Mesendoderm (in vitro differentiated cells): ENCODE measurements at regions not wholly inside any gene's neighbourhood (a gene's known extent, or its start where the extent isn't known, plus 50 kb on each side); places are given as distances from the start of the nearest gene placed in this dataset.
"Not testable (repeated sequence)": the region's sequence is repeated elsewhere in the genome, so short reads cannot be mapped to it uniquely, and the experiment has no call there.

Source experiments
- DNase-seq: peaks from one replicate; pipeline ENCODE4 v3.0.0; 2013
- H2AK5ac ChIP-seq: 2 replicates; pipeline ENCODE4 v1.6.1; 2013; ENCODE audit warnings: low read length, inconsistent platforms
- H2BK120ac ChIP-seq: 2 replicates; pipeline ENCODE4 v1.6.1; 2013; ENCODE audit warnings: low read depth, mild to moderate bottlenecking, low read length, moderate library complexity, mixed read lengths
- H2BK15ac ChIP-seq: replicated peaks from 2 replicates; pipeline ENCODE4 v1.6.1; 2013; ENCODE audit warnings: low read depth, mild to moderate bottlenecking, moderate library complexity
- H2BK5ac ChIP-seq: 2 replicates; pipeline ENCODE4 v1.6.1; 2013; ENCODE audit warnings: low read length, inconsistent platforms
- H3K18ac ChIP-seq: 2 replicates; pipeline ENCODE4 v1.6.1; 2013; ENCODE audit warnings: mild to moderate bottlenecking, low read length, mixed read lengths
- H3K23ac ChIP-seq: one replicate; pipeline ENCODE4 v1.6.1; 2013; ENCODE audit warnings: low read length
- H3K27ac ChIP-seq: 2 replicates; pipeline ENCODE4 v1.5.1; 2013; ENCODE audit warnings: low read depth, mild to moderate bottlenecking, inconsistent platforms, low read length, moderate library complexity
- H3K27me3 ChIP-seq: 2 replicates; pipeline ENCODE4 v1.6.1; 2013; ENCODE audit warnings: low read length, control low read depth, mild to moderate bottlenecking, inconsistent platforms; ENCODE audit not compliant: insufficient read depth, poor library complexity
- H3K36me3 ChIP-seq: 2 replicates; pipeline ENCODE4 v1.6.1; 2013; ENCODE audit warnings: low read length, inconsistent platforms; ENCODE audit not compliant: control insufficient read depth, insufficient read depth
- H3K4ac ChIP-seq: one replicate; pipeline ENCODE4 v1.6.1; 2013; ENCODE audit warnings: low read depth, mild to moderate bottlenecking, low read length, moderate library complexity
- H3K4me1 ChIP-seq: 2 replicates; pipeline ENCODE4 v1.6.1; 2013; ENCODE audit warnings: low read depth, low read length, inconsistent platforms; ENCODE audit not compliant: control insufficient read depth
- H3K4me2 ChIP-seq: 2 replicates; pipeline ENCODE4 v1.6.1; 2013; ENCODE audit warnings: low read length
- H3K4me3 ChIP-seq: 2 replicates; pipeline ENCODE4 v1.5.1; 2013; ENCODE audit warnings: mild to moderate bottlenecking, low read length
- H3K56ac ChIP-seq: one replicate; pipeline ENCODE4 v1.6.1; 2013; ENCODE audit warnings: low read length
- H3K79me1 ChIP-seq: 2 replicates; pipeline ENCODE4 v1.6.1; 2013; ENCODE audit warnings: low read length, inconsistent platforms
- H3K79me2 ChIP-seq: 2 replicates; pipeline ENCODE4 v1.6.1; 2013; ENCODE audit warnings: mild to moderate bottlenecking, low read length; ENCODE audit not compliant: control insufficient read depth, insufficient read depth
- H3K9ac ChIP-seq: 2 replicates; pipeline ENCODE4 v1.6.1; 2013; ENCODE audit warnings: low read length, inconsistent platforms
- H4K5ac ChIP-seq: one replicate; pipeline ENCODE4 v1.6.1; 2013; ENCODE audit warnings: low read length
- H4K8ac ChIP-seq: one replicate; pipeline ENCODE4 v1.6.1; 2013; ENCODE audit warnings: low read depth, mild to moderate bottlenecking, control low read depth, low read length, moderate library complexity
- WGBS: extraction: QIAGEN DNeasy Blood & Tissue Kit; methylation state at CpG from one replicate; pipeline ENCODE4 v1.1.7; 2013; ENCODE audit warnings: low lambda C conversion rate, missing lambda C conversion rate; ENCODE audit not compliant: insufficient coverage; ENCODE audit errors: extremely low coverage; 5-methylcytosine and 5-hydroxymethylcytosine counted together

DNA sequence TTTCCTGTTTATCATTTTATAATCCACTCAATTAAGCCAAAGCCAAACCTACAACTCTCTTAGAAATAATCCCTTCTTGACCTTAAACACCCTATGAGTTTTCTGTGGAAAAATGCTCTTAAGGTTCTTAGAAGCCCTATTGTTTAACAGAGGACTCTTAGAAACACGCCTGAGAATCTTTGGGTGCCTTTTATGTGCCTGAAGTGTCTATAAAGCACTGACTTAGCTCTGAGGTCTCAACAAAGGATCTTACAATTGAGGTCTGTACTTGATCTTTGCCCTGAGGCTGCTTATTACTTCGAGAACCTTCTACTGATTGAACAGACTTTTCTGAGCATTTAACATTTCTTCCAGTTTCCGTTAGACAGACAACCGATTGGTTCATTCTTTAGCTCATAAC, 353.3 kb upstream of the SORCS1 start:
- Histone ChIP-seq H3K56ac (no peak overlapping the region), H3K18ac (no peak overlapping the region), H2BK120ac (no peak overlapping the region), H3K4ac (no peak overlapping the region), H4K8ac (no peak overlapping the region), H3K27ac (no peak overlapping the region), H2AK5ac (no peak overlapping the region), H3K27me3 (no peaks in the 10 kb centered on the region), H3K79me1 (no peaks in the 10 kb centered on the region), H3K4me3 (no peak overlapping the region), H2BK5ac (no peak overlapping the region), H3K4me2 (no peak overlapping the region), H4K5ac (no peak overlapping the region), H3K79me2 (no peaks in the 10 kb centered on the region), H3K4me1 (no peaks in the 10 kb centered on the region), H3K23ac (no peak overlapping the region), H3K36me3 (no peaks in the 10 kb centered on the region), H3K9ac (no peak overlapping the region), H2BK15ac (no peak overlapping the region)
- WGBS, result no CpG with 5 or more reads among the region's 4 CpGs
- DNase-seq, result no peak

DNA sequence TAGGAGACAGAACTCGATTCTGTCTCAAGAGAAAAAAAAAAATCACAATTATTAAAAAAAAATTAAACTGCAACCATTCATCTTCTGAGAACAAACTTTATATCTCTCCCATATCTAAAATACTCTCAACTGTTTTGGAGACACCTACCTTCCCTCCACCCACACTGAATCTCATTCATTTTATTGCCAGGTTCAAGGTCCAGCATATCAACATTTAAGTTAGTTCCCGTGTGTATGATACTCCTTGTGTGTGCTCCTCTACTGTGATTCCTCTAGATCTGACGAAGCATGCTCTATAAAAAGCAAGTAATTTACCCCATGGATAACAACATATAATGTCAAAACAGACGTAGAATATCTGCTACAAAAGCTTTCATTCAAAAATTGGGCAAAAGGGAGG, 351.8 kb upstream of the SORCS1 start:
- Histone ChIP-seq H3K18ac (no peak overlapping the region), H3K4me3 (no peak overlapping the region), H2BK15ac (no peak overlapping the region), H3K79me2 (no peaks in the 10 kb centered on the region), H2AK5ac (no peak overlapping the region), H3K9ac (no peak overlapping the region), H3K79me1 (no peaks in the 10 kb centered on the region), H4K8ac (no peak overlapping the region), H2BK120ac (no peak overlapping the region), H2BK5ac (no peak overlapping the region), H3K27me3 (no peaks in the 10 kb centered on the region), H3K27ac (no peak overlapping the region), H4K5ac (no peak overlapping the region), H3K4ac (no peak overlapping the region), H3K56ac (no peak overlapping the region), H3K23ac (no peak overlapping the region), H3K4me2 (no peak overlapping the region), H3K36me3 (no peaks in the 10 kb centered on the region), H3K4me1 (no peaks in the 10 kb centered on the region)
- DNase-seq, result no peak
- WGBS, result no CpG with 5 or more reads among the region's 4 CpGs

DNA sequence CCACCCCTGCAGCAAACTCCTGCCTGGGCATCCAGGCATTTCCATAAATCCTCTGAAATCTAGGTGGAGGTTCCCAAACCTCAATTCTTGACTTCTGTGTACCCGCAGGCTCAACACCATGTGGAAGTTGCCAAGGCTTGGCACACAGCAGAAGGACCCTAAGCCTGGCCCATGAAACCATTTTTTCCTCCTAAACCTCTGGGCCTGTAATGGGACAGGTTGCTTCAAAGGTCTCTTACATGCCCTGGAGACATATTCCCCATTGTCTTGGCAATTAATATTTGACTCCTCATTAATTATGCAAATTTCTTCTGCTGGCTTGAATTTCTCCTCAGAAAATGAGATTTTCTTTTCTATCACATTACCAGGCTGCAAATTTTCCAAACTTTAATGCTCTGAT, 339.5 kb upstream of the SORCS1 start:
- H4K8ac ChIP-seq, H3K4me3 ChIP-seq, H3K27ac ChIP-seq, H3K79me2 ChIP-seq, H3K23ac ChIP-seq, H3K4me2 ChIP-seq, H3K4ac ChIP-seq, H3K79me1 ChIP-seq, H2BK5ac ChIP-seq, H3K56ac ChIP-seq, H3K27me3 ChIP-seq, H3K18ac ChIP-seq, H2BK15ac ChIP-seq, DNase-seq, H3K9ac ChIP-seq, H3K4me1 ChIP-seq, H3K36me3 ChIP-seq, H2AK5ac ChIP-seq, H2BK120ac ChIP-seq, H4K5ac ChIP-seq: not testable (repeated sequence)
- no CpG with 5 or more reads among the region's 1 CpG for WGBS

DNA sequence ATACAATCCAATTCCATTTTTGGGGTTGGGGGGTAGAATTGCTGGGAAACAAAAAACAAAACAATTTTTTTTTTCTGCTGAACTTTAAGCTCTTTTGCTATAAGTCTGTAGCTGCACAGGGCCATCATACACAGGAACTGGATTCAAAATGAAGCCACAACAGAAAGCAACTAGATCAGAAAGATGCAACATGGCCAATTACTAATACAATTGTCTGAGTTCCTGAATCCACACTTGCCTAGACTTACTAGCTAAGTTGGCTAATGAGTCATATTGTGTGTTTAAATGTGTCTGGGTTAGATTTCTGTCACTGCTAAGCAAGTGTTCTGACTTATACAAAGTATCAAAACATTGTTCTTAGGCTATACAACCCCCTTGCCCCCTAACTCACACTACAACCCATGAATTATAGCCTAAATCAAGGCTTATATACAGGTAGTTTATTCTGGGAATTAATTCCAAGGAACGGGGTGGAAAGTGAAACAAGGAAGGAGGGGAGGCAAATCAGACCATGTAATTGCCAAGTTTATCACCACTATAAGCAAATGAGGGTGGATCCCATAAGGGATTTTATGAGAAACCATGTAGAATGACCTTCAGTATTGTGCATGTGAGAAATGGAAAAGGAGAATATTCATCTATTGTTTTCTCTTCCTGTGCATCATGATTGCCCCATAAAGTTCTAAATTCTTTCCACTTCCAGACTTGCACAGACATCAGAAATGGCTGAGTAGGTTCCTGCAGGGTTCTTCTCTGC, 337.9 kb upstream of the SORCS1 start:
- H2BK15ac ChIP-seq, result no peak overlapping the region
- no peak overlapping the region for H3K27ac ChIP-seq
- H3K9ac ChIP-seq, result no peak overlapping the region
- H3K23ac ChIP-seq, result no peak overlapping the region
- no peak overlapping the region for H3K4ac ChIP-seq
- no peak overlapping the region for H4K5ac ChIP-seq
- H3K36me3 ChIP-seq, result no peaks in the 10 kb centered on the region
- no peak overlapping the region for H2AK5ac ChIP-seq
- no CpG with 5 or more reads among the region's 1 CpG for whole genome bisulfite sequencing
- H3K4me1 ChIP-seq, result no peaks in the 10 kb centered on the region
- H3K56ac ChIP-seq, result no peak overlapping the region
- no peak overlapping the region for H4K8ac ChIP-seq
- H2BK5ac ChIP-seq, result no peak overlapping the region
- H3K79me2 ChIP-seq, result no peaks in the 10 kb centered on the region
- no peak overlapping the region for H2BK120ac ChIP-seq
- no peak overlapping the region for H3K4me2 ChIP-seq
- H3K18ac ChIP-seq, result no peak overlapping the region
- no peaks in the 10 kb centered on the region for H3K27me3 ChIP-seq
- H3K4me3 ChIP-seq, result no peak overlapping the region
- H3K79me1 ChIP-seq, result no peaks in the 10 kb centered on the region
- no peak for DNase-seq

DNA sequence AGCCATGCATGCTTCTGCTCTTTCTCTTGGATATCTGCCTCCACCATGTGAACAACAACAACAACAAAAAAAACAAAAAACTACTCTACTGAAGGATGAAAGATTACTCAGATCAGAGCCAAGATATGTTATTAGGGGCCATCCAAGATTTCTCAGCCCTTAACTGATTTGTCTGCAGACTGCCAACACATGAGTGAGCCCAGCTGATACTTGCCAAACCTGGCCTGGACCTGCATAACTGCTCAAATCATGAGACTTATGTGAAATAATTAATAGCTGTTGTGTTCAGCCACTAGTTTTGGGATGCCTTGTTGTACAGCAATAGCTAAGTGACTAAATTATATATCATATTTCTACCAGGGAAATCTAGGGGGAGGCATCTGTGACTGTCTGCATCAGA, 334.5 kb upstream of the SORCS1 start:
- Histone ChIP-seq H3K4me1 (no peaks in the 10 kb centered on the region), H3K27ac (no peak overlapping the region)

DNA sequence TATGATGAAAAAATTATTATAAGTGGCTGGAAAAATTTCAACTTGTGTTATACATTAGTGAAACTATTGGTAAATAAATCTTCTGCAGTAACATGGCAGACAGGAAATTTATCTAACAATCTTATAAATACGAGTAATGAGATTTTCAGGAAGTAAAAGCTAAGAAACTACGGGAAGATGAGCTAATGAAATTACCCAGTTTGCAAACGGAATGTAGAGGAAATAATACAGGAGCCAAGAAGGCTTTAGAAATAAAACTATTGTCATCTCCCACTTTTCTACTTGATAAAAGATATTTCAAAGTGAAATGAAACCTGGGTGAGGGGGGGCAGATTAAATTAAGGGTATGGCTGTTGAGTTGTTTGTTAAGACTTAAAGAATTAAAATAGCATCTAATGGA, 332.5 kb upstream of the SORCS1 start:
- Histone ChIP-seq H2BK120ac (no peak overlapping the region), H2AK5ac (no peak overlapping the region), H3K79me1 (no peaks in the 10 kb centered on the region), H3K27ac (no peak overlapping the region), H3K23ac (no peak overlapping the region), H3K56ac (no peak overlapping the region), H3K4me2 (no peak overlapping the region), H3K4me1 (no peaks in the 10 kb centered on the region), H3K36me3 (no peaks in the 10 kb centered on the region), H3K4ac (no peak overlapping the region), H2BK15ac (no peak overlapping the region), H3K9ac (no peak overlapping the region), H3K79me2 (no peaks in the 10 kb centered on the region), H4K8ac (no peak overlapping the region), H3K4me3 (no peak overlapping the region), H2BK5ac (no peak overlapping the region), H3K27me3 (no peaks in the 10 kb centered on the region), H3K18ac (no peak overlapping the region), H4K5ac (no peak overlapping the region)
- WGBS, result no CpG with 5 or more reads among the region's 3 CpGs
- DNase-seq, result no peak

More for the DNA sequence above, 334.5 kb upstream of the SORCS1 start:
- no peak overlapping the region for H3K18ac ChIP-seq
- H3K27me3 ChIP-seq, result no peaks in the 10 kb centered on the region
- no peak overlapping the region for H4K8ac ChIP-seq
- H3K79me2 ChIP-seq, result no peaks in the 10 kb centered on the region
- H3K4me3 ChIP-seq, result no peak overlapping the region
- H3K4me2 ChIP-seq, result no peak overlapping the region
- H2BK15ac ChIP-seq, result no peak overlapping the region
- no peak overlapping the region for H3K23ac ChIP-seq
- H4K5ac ChIP-seq, result no peak overlapping the region
- H2BK5ac ChIP-seq, result no peak overlapping the region
- no peak overlapping the region for H3K56ac ChIP-seq
- no peak overlapping the region for H3K9ac ChIP-seq
- no peaks in the 10 kb centered on the region for H3K36me3 ChIP-seq
- no peak overlapping the region for H2AK5ac ChIP-seq
- no peak for DNase-seq
- no peak overlapping the region for H3K4ac ChIP-seq
- no peaks in the 10 kb centered on the region for H3K79me1 ChIP-seq
- no peak overlapping the region for H2BK120ac ChIP-seq
